GM12872 (cell line): ENCODE measurements at regions not wholly inside any gene's neighbourhood (a gene's known extent, or its start where the extent isn't known, plus 50 kb on each side); places are given as distances from the start of the nearest gene placed in this dataset.

Experiments used
- TF ChIP-seq, protein P1 (sequence below): IDR thresholded peaks from 3 replicates; pipeline ENCODE4 v1.5.1; 2011; ENCODE audit warnings: low read depth, mild to moderate bottlenecking, low read length, moderate library complexity; ENCODE audit not compliant: insufficient read depth

DNA sequence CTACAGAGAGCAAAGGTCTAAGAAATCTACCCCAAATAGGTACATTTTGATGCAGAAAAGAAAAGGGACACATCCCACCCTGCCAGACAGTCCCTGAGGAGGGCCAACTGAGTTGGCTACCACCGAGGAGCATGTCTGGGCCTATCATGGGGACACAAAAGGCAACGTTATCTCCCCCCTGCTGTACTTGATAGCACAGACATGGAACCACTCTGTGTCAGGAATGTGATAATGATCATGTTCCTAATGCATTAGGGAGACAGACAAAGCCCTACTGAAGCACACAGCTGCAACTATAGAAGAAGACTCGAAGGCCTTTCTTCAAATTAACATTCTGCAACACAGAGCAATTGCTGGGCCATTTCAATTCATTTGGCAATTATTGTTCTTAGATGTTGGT is 84.5 kb downstream of the ENC1 start:
- TF ChIP-seq, protein P1, sequence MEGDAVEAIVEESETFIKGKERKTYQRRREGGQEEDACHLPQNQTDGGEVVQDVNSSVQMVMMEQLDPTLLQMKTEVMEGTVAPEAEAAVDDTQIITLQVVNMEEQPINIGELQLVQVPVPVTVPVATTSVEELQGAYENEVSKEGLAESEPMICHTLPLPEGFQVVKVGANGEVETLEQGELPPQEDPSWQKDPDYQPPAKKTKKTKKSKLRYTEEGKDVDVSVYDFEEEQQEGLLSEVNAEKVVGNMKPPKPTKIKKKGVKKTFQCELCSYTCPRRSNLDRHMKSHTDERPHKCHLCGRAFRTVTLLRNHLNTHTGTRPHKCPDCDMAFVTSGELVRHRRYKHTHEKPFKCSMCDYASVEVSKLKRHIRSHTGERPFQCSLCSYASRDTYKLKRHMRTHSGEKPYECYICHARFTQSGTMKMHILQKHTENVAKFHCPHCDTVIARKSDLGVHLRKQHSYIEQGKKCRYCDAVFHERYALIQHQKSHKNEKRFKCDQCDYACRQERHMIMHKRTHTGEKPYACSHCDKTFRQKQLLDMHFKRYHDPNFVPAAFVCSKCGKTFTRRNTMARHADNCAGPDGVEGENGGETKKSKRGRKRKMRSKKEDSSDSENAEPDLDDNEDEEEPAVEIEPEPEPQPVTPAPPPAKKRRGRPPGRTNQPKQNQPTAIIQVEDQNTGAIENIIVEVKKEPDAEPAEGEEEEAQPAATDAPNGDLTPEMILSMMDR = no peak

DNA sequence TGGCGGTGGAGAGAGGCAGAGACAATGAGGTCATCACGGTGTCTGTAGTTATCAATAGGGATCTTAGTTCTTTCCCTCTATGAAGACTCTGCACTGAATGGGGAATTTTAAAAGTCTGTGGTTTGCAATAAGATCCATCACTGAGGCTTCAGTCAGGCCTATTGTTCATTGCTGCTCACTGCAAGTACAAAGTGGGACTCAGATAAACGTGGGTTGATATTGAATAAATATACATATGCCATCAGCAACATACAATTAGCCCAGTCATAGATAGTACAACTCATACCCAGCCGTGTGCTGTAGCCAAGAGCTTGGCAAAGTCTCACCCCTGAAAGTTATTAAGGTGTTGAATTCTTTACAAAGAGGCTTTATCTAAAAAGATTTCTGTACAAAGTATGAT is 88.4 kb downstream of the ENC1 start:
- TF ChIP-seq, protein P1 = no peak

DNA sequence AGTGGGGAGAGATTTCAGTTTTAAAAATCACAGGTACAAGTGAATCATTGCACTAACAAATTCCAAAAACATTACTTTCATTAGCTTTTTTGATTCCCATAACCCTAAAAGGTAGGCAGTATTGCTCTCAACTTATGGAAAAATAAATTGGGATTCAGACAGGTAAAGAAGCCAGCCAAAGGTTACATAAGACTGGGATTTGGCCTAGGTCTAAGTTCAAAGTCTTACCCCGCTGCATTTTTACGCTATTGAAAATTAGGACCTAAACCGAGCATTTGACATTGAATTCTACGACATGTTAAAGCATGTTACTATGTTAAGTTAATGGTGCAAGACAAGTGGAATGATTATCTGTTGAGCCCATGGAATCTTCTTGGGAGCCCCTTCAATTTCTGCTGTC is 89.6 kb downstream of the ENC1 start:
- TF ChIP-seq, protein P1 = no peak

DNA sequence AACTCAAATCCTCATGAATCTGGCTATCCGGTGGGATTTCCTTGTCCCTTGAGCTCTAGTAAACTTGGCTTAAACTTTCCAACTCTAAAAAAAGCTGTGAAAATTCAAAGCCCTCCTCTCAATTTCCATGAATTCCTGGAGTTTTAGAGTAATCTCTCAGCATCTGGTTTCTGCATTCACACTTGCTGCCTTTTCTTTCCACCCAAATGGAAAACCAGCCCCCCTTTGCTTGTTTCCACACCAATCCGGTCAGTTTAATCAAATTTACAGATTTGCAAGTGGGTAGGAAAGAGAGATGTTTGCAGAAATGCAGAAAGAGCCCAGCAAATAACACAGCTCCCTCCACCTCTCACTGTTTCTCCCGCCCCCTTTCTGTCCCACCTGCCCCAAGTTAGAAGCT is 91.1 kb downstream of the ENC1 start:
- TF ChIP-seq, protein P1 = no peak

DNA sequence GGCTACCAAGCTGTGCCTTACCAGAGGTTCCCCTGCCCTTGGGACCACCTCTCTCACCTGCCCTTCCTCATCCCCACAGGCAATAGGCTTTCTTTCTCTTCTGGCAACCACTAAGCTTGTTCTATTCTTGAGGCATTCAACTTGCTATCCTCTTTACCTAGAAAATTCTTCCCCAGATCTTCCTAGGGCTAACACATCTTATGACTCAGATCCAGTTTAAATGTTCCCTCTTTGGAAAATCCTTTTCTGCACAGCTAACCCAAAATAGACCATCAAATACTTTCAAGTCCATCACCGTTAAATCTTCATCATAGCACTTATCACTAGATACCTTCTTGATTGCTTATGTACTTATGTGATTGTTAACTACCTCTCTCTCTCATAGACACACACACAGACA is 93.7 kb downstream of the ENC1 start:
- TF ChIP-seq, protein P1 = no peak

DNA sequence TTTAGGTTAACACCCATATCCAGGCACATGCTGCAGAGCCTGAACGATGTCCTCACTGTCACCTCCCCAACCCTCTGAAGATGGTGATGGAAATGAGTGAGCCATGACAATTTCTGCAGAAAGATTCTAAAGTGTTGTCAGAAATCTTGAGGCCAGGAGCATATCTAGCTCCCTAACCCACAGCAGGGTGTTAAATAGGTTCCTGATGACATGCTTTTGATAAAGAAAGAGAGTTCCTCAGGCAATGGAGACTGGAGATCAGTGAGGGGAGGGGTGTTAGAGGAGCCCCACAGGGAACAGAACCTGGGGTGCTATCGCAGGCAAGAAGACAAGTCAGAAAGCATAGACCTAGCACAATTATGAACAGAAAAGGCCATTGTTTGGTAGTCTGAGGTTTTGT is 95.7 kb downstream of the ENC1 start:
- TF ChIP-seq, protein P1 = no peak

DNA sequence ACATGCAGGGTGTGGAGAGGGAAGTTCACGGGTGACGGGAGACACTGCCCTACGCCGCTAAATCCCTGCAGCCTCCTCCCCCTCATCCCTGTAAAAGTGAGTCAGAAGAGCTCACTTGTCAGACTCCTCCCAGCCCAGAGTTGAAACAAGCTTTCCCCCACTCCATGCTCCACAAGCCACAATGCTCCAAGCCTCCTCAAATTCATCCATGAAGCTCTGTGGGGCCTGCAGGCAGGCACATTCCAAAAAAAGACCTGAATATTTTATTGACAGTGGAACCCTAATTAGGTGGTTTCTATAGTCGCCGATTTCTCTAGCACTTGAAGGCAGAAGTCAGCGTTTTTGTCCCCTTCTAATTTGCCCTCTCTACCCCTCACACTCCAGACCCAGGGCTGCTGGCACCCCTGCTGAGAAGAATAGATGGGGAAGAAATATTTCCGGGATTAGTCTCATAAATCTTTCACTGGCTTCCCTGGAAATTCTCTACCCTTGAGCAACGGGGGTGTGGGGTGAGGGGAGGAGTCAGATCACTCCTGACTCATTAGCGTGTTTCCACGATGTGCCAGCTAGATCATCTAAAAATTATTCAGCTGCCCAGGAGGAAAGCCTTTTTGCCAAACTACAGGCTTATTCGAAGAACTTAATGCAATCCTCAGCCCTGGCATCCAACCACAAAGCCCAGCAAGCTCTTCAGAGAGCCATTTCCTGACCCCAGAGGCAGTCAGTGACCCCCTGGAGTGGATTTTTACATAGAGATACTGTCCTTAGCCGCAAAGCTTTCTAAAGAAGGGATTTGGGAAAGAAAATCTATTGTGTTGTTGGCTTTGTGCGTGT is 97.1 kb downstream of the ENC1 start:
- TF ChIP-seq, protein P1 = no peak
